Esophagus (tissue), 2 donors: ENCODE measurements at regions not wholly inside any gene's neighbourhood (a gene's known extent, or its start where the extent isn't known, plus 50 kb on each side); places are given as distances from the start of the nearest gene placed in this dataset.

ENCODE experiments used
- H3K27ac ChIP-seq, 2 donors: one replicate each; pipeline ENCODE4 v1.5.1; 2013; ENCODE audit warnings: low read depth in 2 of 2, mild to moderate bottlenecking in 2 of 2, inconsistent platforms in 1 of 2, low read length in 1 of 2, moderate library complexity in 1 of 2
- H3K27me3 ChIP-seq, 2 donors: one replicate each; pipeline ENCODE4 v1.6.1; 2013; ENCODE audit warnings: low read length in 2 of 2, control low read depth in 1 of 2, mild to moderate bottlenecking in 1 of 2; ENCODE audit not compliant: insufficient read depth in 2 of 2, control insufficient read depth in 1 of 2
- H3K36me3 ChIP-seq, 2 donors: one replicate each; pipeline ENCODE4 v1.6.1; 2013; ENCODE audit warnings: low read length in 1 of 2; ENCODE audit not compliant: control insufficient read depth in 2 of 2, insufficient read depth in 2 of 2
- H3K4me1 ChIP-seq, 2 donors: one replicate each; pipeline ENCODE4 v1.6.1; 2013; ENCODE audit warnings: low read length in 1 of 2; ENCODE audit not compliant: control insufficient read depth in 2 of 2, insufficient read depth in 2 of 2
- H3K4me3 ChIP-seq, 2 donors: one replicate each; pipeline ENCODE4 v1.5.1; 2013; ENCODE audit warnings: low read length in 2 of 2, mild to moderate bottlenecking in 2 of 2, low read depth in 1 of 2, moderate library complexity in 1 of 2
- H3K9me3 ChIP-seq, 2 donors: one replicate each; pipeline ENCODE4 v1.6.1; 2013; ENCODE audit warnings: mild to moderate bottlenecking in 2 of 2, low read depth in 1 of 2, low read length in 1 of 2, moderate library complexity in 1 of 2; ENCODE audit not compliant: control insufficient read depth in 2 of 2, insufficient read depth in 1 of 2
- WGBS, 2 donors: extraction: QIAGEN DNeasy Blood & Tissue Kit; methylation state at CpG; one replicate each; pipeline ENCODE4 v1.1.7; 2013; 5-methylcytosine and 5-hydroxymethylcytosine counted together
- donor health status: healthy with polysubstance abuse.
- donor health status: Bipolar disorder and iron deficiency.

DNA sequence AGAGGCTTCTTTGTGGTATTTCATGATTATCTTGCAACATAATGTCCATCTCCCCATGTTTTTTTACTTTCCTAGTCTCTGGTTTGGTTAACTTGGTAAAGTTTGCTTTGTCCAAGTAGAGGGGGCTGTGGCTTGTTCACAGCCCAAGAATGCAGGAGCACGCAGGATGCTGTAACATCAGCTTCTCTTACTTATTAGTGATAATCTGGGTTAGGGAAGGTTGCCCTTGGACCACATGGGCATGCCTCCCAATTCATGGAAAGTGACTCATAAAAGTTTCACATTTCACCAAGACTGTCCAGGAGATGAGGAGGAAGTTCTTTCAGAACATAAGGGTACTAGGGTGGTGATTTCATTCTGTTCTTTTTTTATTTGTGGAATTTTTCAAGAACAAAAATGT, 146.0 kb upstream of the USP9Y start:
- H3K4me1 ChIP-seq = no peaks in the 10 kb centered on the region
- H3K27me3 ChIP-seq = no peaks in the 10 kb centered on the region
- no peak overlapping the region for H3K27ac ChIP-seq
- 70% methylated on average over 1 of the region's 1 CpG; no CpG with 5 or more reads in 1 of the 2 donors for WGBS, 2 donors
- H3K4me3 ChIP-seq = no peak overlapping the region
- H3K36me3 ChIP-seq = no peaks in the 10 kb centered on the region
- H3K9me3 ChIP-seq = no peaks in the 10 kb centered on the region

DNA sequence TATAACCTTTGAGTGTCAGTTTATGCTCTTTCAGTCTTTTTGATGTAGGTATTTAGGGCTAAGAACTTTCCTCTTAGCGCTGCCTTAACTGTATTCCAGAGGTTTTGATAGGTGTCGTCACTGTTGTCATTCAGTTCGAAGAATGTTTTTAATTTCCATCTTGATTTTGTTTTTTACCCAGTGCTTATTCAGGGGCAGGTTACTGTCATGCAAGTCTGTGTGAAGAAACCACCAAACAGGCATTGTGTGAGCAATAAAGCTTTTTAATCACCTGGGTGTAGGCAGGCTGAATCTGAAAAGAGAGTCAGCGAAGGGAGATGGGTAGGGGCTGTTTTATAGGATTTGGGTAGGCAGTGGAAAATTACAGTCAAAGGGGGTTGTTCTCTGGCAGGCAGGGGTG, 142.0 kb upstream of the USP9Y start:
- Histone ChIP-seq H3K36me3 (no peaks in the 10 kb centered on the region), H3K27ac (no peak overlapping the region), H3K4me1 (no peaks in the 10 kb centered on the region), H3K27me3 (no peaks in the 10 kb centered on the region), H3K9me3 (no peaks in the 10 kb centered on the region), H3K4me3 (no peak overlapping the region)
- WGBS, 2 donors = 83 to 88% methylated on average over 1 to 4 of the region's 4 CpGs

- H3K4me1 ChIP-seq = no peaks in the 10 kb centered on the region
- WGBS, 2 donors = 57% methylated on average over 5 of the region's 5 CpGs; no CpG with 5 or more reads in 1 of the 2 donors
- no peak overlapping the region for H3K4me3 ChIP-seq
- H3K36me3 ChIP-seq = no peaks in the 10 kb centered on the region
- no peak overlapping the region for H3K27ac ChIP-seq
- H3K27me3 ChIP-seq = no peaks in the 10 kb centered on the region
- H3K9me3 ChIP-seq = no peaks in the 10 kb centered on the region
Observed at GRCh38 chrY:12576278-12576677, 124.8 kb upstream of the USP9Y start.

DNA sequence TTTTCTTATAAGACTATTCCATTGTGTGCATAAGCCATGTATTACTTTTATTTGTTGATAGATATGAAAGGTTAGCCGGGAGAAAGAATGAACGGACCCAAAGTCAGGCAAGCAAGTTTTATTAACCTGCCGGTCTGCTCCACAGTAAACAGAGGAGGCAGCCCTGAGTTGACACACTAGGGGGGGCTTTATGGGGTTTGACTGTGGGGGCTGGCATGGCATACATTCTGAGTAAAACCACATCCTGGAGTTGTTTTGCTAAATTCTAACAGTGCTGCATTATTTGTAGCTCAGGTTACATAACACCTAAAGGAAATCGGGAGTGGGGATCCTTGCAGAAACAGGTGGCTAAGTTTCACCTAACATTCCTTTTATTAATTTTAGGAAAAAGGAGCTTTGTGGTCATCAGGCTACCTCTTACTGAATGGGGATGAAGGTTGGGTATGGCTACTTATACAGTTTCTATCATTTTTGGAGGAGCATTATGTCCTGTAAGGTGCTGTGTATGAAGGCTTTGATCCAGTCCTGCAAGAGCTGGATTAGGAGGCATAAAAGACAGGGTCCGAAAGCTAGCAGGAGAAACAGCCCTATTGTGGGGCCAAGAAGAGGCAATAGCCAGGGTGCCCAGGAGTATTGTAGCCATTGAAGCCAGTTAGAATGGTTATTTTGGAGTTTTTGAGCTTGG, 107.4 kb upstream of the USP9Y start:
- 23 to 48% methylated on average over 3 to 5 of the region's 5 CpGs for WGBS, 2 donors
- Histone ChIP-seq H3K36me3 (no peaks in the 10 kb centered on the region), H3K9me3 (no peaks in the 10 kb centered on the region), H3K4me1 (no peaks in the 10 kb centered on the region), H3K27me3 (no peaks in the 10 kb centered on the region), H3K4me3 (no peak overlapping the region), H3K27ac (no peak overlapping the region)

DNA sequence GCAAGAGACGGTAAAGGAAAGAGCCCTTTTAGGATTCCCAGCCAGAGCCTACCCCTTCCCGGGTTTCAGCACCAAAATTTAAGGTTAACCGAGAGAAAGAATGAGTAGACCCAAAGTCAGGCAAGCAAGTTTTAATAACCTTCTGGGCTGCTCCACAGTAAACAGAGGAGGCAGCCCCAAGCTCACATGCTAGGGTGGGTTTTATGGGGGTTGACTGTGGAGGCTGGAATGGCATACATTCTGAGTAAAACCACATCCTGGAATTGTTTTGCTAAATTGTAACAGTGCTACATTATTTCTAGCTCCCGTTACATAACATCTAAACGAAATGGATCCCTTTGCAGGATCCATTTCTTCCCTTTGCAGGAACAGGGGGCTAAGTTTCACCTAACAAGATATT, 102.2 kb upstream of the USP9Y start:
- 75 to 82% methylated on average over 2 to 5 of the region's 5 CpGs for WGBS, 2 donors
- no peaks in the 10 kb centered on the region for H3K4me1 ChIP-seq
- H3K36me3 ChIP-seq = no peaks in the 10 kb centered on the region
- no peak overlapping the region for H3K4me3 ChIP-seq
- H3K9me3 ChIP-seq = no peaks in the 10 kb centered on the region
- H3K27ac ChIP-seq = no peak overlapping the region
- H3K27me3 ChIP-seq = no peaks in the 10 kb centered on the region

- H3K27ac ChIP-seq = no peak overlapping the region
- H3K4me3 ChIP-seq = no peak overlapping the region
- no peaks in the 10 kb centered on the region for H3K36me3 ChIP-seq
- H3K9me3 ChIP-seq = no peaks in the 10 kb centered on the region
- no peaks in the 10 kb centered on the region for H3K27me3 ChIP-seq
- 96% methylated on average over 2 of the region's 2 CpGs; no CpG with 5 or more reads in 1 of the 2 donors for WGBS, 2 donors
- H3K4me1 ChIP-seq = no peaks in the 10 kb centered on the region
Observed at GRCh38 chrY:12605426-12605825, 95.6 kb upstream of the USP9Y start.

DNA sequence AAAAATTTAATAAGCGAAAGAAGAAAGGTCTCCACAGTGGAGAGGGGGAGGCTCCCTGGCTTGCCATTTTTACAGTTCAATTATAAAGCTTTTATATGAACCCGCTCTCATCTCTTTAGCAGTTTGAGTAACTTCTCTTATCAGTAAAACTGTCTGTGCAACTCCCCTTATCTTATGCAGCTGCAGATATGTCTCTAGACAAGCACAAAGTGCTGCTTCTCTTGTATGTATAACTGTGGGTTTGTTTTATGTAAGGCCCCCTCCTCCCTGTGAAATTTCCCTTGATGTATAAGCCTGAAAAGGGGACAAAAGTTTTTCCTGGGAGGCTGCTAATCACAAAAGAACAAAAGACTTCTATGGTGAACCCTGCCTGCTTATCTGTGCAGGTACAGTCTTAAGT, 90.2 kb upstream of the USP9Y start:
- Histone ChIP-seq H3K36me3 (no peaks in the 10 kb centered on the region), H3K27ac (no peak overlapping the region), H3K4me3 (no peak overlapping the region), H3K9me3 (no peaks in the 10 kb centered on the region), H3K27me3 (no peaks in the 10 kb centered on the region), H3K4me1 (no peaks in the 10 kb centered on the region)
- 83% methylated on average over 2 of the region's 2 CpGs; no CpG with 5 or more reads in 1 of the 2 donors for WGBS, 2 donors

DNA sequence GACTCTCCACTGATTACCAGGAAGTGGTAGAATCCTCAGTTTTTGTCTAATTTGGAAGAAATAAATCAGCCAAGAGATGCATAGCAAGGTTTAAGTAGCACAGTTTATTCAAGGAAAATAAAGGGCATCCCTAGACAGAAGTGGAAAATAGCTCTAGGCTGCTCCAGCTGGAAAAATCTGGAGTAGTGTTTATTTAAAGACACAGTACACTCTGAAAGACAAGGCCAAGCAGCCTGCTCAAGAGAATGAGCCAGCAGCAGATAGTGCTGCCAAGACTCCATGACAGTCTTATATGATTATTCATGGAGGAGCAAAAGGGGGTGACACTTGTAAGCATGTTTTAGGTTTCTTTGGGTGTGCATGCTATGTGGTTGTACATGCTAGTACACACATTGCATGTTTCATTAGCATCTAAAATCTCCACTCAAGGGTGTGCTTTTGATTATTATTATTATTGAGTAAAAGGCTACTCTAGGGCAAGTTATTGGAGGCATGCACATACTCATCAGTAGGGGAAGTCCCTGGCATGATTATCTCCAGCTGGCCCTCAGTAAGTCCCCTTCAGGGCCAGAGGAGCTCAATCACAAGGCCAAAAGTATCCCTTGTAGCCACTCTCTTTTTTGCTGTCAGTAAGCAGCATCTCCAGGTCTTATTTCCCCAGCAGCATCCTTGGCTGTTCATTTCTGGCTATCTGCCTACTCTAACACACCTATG, 85.1 kb upstream of the USP9Y start:
- Histone ChIP-seq H3K4me3 (no peak overlapping the region), H3K36me3 (no peaks in the 10 kb centered on the region), H3K9me3 (no peaks in the 10 kb centered on the region), H3K27me3 (no peaks in the 10 kb centered on the region), H3K4me1 (no peaks in the 10 kb centered on the region), H3K27ac (no peak overlapping the region)

DNA sequence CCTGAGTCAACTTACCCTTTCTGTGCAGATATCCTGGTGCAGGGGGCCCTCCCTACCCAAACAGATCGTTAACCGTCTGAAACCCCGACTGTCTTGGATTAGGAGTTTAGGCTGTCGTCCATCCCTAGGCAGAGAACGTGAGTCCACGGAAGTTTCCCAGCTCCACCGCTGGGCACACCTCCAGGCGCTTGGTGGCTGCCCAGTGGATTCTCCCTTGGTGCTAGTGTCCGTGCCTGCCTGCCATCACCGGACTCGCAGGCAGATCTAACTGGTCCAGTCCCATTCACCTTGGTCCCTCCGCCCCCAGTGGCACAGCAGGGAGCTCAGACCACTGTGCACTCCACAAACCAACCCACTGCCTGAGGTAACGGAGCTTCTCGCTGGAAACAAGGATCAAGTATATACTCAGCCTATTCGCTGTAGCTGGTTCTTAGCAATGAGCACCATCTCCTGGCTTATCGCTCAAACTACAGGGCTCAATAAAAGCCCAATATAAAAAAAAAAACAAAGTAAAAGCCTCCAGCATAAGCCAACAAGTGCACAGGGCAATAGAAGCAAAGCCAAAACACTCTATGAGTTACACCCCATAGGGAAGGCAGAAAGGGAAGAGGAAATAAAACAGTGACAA, 79.5 kb upstream of the USP9Y start:
- Histone ChIP-seq H3K4me1 (peaks cover 0 to 3% of the 10 kb centered on the region in 2 donors), H3K36me3 (no peaks in the 10 kb centered on the region), H3K4me3 (no peak overlapping the region), H3K9me3 (no peaks in the 10 kb centered on the region), H3K27me3 (no peaks in the 10 kb centered on the region), H3K27ac (no peak overlapping the region)
- WGBS, 2 donors = 0 to 30% methylated on average over 1 to 16 of the region's 16 CpGs
